SH-SY5Y (cell line): ENCODE measurements at regions not wholly inside any gene's neighbourhood (a gene's known extent, or its start where the extent isn't known, plus 50 kb on each side); places are given as distances from the start of the nearest gene placed in this dataset.

Experiments used
- GATA2 ChIP-seq: IDR thresholded peaks from 2 replicates; pipeline ENCODE4 v1.6.1; 2011; ENCODE audit warnings: mild to moderate bottlenecking, low read depth, low read length
- GATA3 ChIP-seq: IDR thresholded peaks from 2 replicates; pipeline ENCODE4 v1.6.1; 2011; ENCODE audit warnings: low read depth, mild to moderate bottlenecking, low read length, moderate library complexity

DNA sequence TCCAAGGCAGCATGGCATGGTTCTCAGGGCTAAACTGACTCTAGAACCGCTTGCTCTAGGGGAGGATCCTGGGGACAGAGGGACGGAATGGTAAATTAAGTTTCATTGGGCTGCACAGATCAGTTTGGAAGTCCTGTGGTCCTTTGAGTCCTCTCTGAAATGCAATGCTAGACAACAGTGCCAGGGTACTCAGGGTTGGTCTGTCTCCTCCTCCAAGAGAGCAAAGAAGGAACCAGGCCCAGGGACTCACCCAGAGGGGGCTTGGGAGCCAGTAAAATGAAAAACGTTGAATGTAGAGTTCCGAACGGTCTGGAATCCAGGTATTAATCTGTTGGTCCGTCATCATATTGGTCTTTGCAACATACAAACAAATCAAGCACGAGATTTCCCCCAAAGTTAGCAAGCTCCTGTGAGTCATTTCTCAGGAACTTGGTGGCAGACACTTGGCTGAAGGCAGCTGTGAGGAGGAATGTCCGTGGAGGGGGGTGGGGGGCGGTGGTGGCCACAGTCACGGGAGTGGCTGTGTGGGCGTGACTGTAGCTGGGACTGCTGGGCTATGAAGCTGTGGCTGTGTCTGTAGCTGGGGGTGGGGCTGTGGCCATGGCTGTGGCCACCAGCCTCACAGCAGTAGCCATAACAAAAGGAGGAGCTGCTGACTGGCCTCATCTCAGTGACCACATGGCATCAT lies 361.0 kb downstream of the SHQ1 start:
- TF ChIP-seq GATA2 (no peak), GATA3 (no peak)
